GM12865 (cell line): ENCODE measurements at regions not wholly inside any gene's neighbourhood (a gene's known extent, or its start where the extent isn't known, plus 50 kb on each side); places are given as distances from the start of the nearest gene placed in this dataset.

ENCODE experiments used
- DNase-seq: peaks from one replicate; pipeline ENCODE4 v3.0.0; 2010; ENCODE audit warnings: low read depth
- H3K4me3 ChIP-seq: 2 replicates; pipeline ENCODE4 v1.5.1; 2011; ENCODE audit warnings: mild to moderate bottlenecking, low read depth, low read length, control low read depth
- CTCF ChIP-seq: IDR thresholded peaks from 2 replicates; pipeline ENCODE4 v1.5.1; 2011; ENCODE audit warnings: low read length, control low read depth, low read depth, inconsistent platforms; ENCODE audit not compliant: insufficient read depth; ENCODE audit errors: missing control alignments

- DNase-seq = no peak
- TF ChIP-seq CTCF = no peak
Measured at GRCh38 chr4:8739820-8740665, 131.6 kb downstream of the HMX1 start.

GRCh38 chr4:8739317-8739716, 132.3 kb downstream of the HMX1 start:
- DNase-seq = no peak
- no peak for TF ChIP-seq CTCF

More at GRCh38 chr4:8739820-8740665, 131.6 kb downstream of the HMX1 start:
- no peak overlapping the region for H3K4me3 ChIP-seq

GRCh38 chr4:8738471-8738931, 133.1 kb downstream of the HMX1 start:
- no peak overlapping the region for H3K4me3 ChIP-seq
- no peak for TF ChIP-seq CTCF
- no peak for DNase-seq

More at GRCh38 chr4:8739317-8739716, 132.3 kb downstream of the HMX1 start:
- H3K4me3 ChIP-seq = no peak overlapping the region

- no peak overlapping the region for H3K4me3 ChIP-seq
- TF ChIP-seq CTCF = no peak
- DNase-seq = no peak
Measured at GRCh38 chr4:8737601-8738279, 133.9 kb downstream of the HMX1 start.

- TF ChIP-seq CTCF = no peak
- no peak for DNase-seq
- H3K4me3 ChIP-seq = no peak overlapping the region
Measured at GRCh38 chr4:8737075-8737474, 134.6 kb downstream of the HMX1 start.

- no peak overlapping the region for H3K4me3 ChIP-seq
Measured at GRCh38 chr4:8736090-8736825, 135.4 kb downstream of the HMX1 start.

More at GRCh38 chr4:8736090-8736825, 135.4 kb downstream of the HMX1 start:
- DNase-seq = peak; percentile 18
- TF ChIP-seq CTCF = no peak
